PC-9 (cell line): ENCODE measurements at regions not wholly inside any gene's neighbourhood (a gene's known extent, or its start where the extent isn't known, plus 50 kb on each side); places are given as distances from the start of the nearest gene placed in this dataset.

Source experiments
- CTCF ChIP-seq: fragments of 200-600 bp; sonication (generic); conservative IDR thresholded peaks from 2 replicates; pipeline ENCODE4 v1.6.1; 2017; ENCODE audit warnings: mixed run types, antibody characterized with exemption, mild to moderate bottlenecking, moderate library complexity
- EZH2 ChIP-seq: fragments of 200-600 bp; sonication (generic); IDR thresholded peaks from 2 replicates; pipeline ENCODE4 v1.8.0; 2017; ENCODE audit warnings: antibody characterized with exemption, low read depth

- no peak for TF ChIP-seq CTCF
- no peak for TF ChIP-seq EZH2
Measured at GRCh38 chr5:93305984-93306383, 275.0 kb downstream of the NR2F1-AS1 start.
